GM18858 (cell line): ENCODE measurements at regions not wholly inside any gene's neighbourhood (a gene's known extent, or its start where the extent isn't known, plus 50 kb on each side); places are given as distances from the start of the nearest gene placed in this dataset.
A peak's percentile ranks its signal among the peaks of the same experiment; 100 is the strongest.
"Not testable (repeated sequence)": the region's sequence is repeated elsewhere in the genome, so short reads cannot be mapped to it uniquely, and the experiment has no call there.

ENCODE experiments used
- ATAC-seq: cut with Tn5 transposase; IDR thresholded peaks from one replicate; pipeline ENCODE4 v1.9.1; 2021; ENCODE audit not compliant: unreplicated experiment

GRCh38 chr13:67508275-67508674 is 278.1 kb upstream of the PCDH9 start:
- ATAC-seq: not testable (repeated sequence)

- ATAC-seq: no peak
Observed at GRCh38 chr13:67506407-67506806, 276.3 kb upstream of the PCDH9 start.

GRCh38 chr13:67505376-67505775 is 275.2 kb upstream of the PCDH9 start:
- no peak for ATAC-seq

- ATAC-seq: no peak
Observed at GRCh38 chr13:67498948-67499347, 268.8 kb upstream of the PCDH9 start.

- ATAC-seq: no peak
Observed at GRCh38 chr13:67493835-67494234, 263.7 kb upstream of the PCDH9 start.

GRCh38 chr13:67489016-67489415 is 258.9 kb upstream of the PCDH9 start:
- no peak for ATAC-seq

- ATAC-seq: no peak
Observed at GRCh38 chr13:67481445-67481844, 251.3 kb upstream of the PCDH9 start.

- no peak for ATAC-seq
Observed at GRCh38 chr13:67474115-67474514, 244.0 kb upstream of the PCDH9 start.

- no peak for ATAC-seq
Observed at GRCh38 chr13:67469623-67470022, 239.5 kb upstream of the PCDH9 start.

GRCh38 chr13:67466569-67466968 is 236.4 kb upstream of the PCDH9 start:
- ATAC-seq: no peak

GRCh38 chr13:67464154-67464553 is 234.0 kb upstream of the PCDH9 start:
- ATAC-seq: no peak

- ATAC-seq: no peak
Observed at GRCh38 chr13:67462098-67462497, 232.0 kb upstream of the PCDH9 start.

- ATAC-seq: not testable (repeated sequence)
Observed at GRCh38 chr13:67452526-67452925, 222.4 kb upstream of the PCDH9 start.

GRCh38 chr13:67445436-67445835 is 215.3 kb upstream of the PCDH9 start:
- no peak for ATAC-seq

- no peak for ATAC-seq
Observed at GRCh38 chr13:67443923-67444322, 213.8 kb upstream of the PCDH9 start.

- no peak for ATAC-seq
Observed at GRCh38 chr13:67440236-67440975, 210.3 kb upstream of the PCDH9 start.

GRCh38 chr13:67439365-67439764 is 209.2 kb upstream of the PCDH9 start:
- no peak for ATAC-seq

- no peak for ATAC-seq
Observed at GRCh38 chr13:67438465-67438864, 208.3 kb upstream of the PCDH9 start.

GRCh38 chr13:67437244-67437643 is 207.1 kb upstream of the PCDH9 start:
- ATAC-seq: no peak

GRCh38 chr13:67421475-67421874 is 191.3 kb upstream of the PCDH9 start:
- ATAC-seq: no peak

- peak; percentile 82 for ATAC-seq
Observed at GRCh38 chr13:67416047-67416925, 186.2 kb upstream of the PCDH9 start.

GRCh38 chr13:67410645-67411044 is 180.5 kb upstream of the PCDH9 start:
- ATAC-seq: no peak
